ENCODE measurements at regions not wholly inside any gene's neighbourhood (a gene's known extent, or its start where the extent isn't known, plus 50 kb on each side); places are given as distances from the start of the nearest gene placed in this dataset.

GRCh38 chr4:31185014-31185585, 464.9 kb downstream of the PCDH7 start:
- TF ChIP-seq POLR2A (IDR thresholded peaks at IDR 0.05; ENCODE audit: low read depth, low read length), result no peak
- no peak for TF ChIP-seq POLR2AphosphoS5 (IDR thresholded peaks at IDR 0.05; ENCODE audit: low read depth, low read length)
- TF ChIP-seq TAF1 (IDR thresholded peaks at IDR 0.05; ENCODE audit: borderline replicate concordance, low read depth, low read length), result no peak
